A549 (cell line): ENCODE measurements at regions not wholly inside any gene's neighbourhood (a gene's known extent, or its start where the extent isn't known, plus 50 kb on each side); places are given as distances from the start of the nearest gene placed in this dataset.

Experiments
- REST ChIP-seq: fragments of 200-600 bp; sonication (generic); IDR thresholded peaks from 2 replicates; pipeline ENCODE4 v1.6.1; 2016; ENCODE audit warnings: antibody characterized with exemption, mild to moderate bottlenecking, moderate library complexity
- TP53 ChIP-seq: fragments of 250-450 bp; sonication (Bioruptor Pico); IDR thresholded peaks from 2 replicates; pipeline ENCODE4 v1.5.0; 2021; ENCODE audit warnings: mild to moderate bottlenecking, moderate library complexity
- TF ChIP-seq, protein P1 (sequence below): fragments of >200 bp; sonication (Bioruptor Twin); formaldehyde crosslinking; IDR thresholded peaks from 3 replicates; pipeline ENCODE4 v1.5.1; 2016

- TF ChIP-seq REST (no peak), TP53 (CRISPR knock-in tag) (no peak)
- TF ChIP-seq, protein P1, sequence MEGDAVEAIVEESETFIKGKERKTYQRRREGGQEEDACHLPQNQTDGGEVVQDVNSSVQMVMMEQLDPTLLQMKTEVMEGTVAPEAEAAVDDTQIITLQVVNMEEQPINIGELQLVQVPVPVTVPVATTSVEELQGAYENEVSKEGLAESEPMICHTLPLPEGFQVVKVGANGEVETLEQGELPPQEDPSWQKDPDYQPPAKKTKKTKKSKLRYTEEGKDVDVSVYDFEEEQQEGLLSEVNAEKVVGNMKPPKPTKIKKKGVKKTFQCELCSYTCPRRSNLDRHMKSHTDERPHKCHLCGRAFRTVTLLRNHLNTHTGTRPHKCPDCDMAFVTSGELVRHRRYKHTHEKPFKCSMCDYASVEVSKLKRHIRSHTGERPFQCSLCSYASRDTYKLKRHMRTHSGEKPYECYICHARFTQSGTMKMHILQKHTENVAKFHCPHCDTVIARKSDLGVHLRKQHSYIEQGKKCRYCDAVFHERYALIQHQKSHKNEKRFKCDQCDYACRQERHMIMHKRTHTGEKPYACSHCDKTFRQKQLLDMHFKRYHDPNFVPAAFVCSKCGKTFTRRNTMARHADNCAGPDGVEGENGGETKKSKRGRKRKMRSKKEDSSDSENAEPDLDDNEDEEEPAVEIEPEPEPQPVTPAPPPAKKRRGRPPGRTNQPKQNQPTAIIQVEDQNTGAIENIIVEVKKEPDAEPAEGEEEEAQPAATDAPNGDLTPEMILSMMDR, result no peak
Measured at GRCh38 chr7:142522735-142523134, 226.5 kb upstream of the PRSS1 start.
